ENCODE measurements at regions not wholly inside any gene's neighbourhood (a gene's known extent, or its start where the extent isn't known, plus 50 kb on each side); places are given as distances from the start of the nearest gene placed in this dataset.
A peak's percentile ranks its signal among the peaks of the same experiment; 100 is the strongest.

DNA sequence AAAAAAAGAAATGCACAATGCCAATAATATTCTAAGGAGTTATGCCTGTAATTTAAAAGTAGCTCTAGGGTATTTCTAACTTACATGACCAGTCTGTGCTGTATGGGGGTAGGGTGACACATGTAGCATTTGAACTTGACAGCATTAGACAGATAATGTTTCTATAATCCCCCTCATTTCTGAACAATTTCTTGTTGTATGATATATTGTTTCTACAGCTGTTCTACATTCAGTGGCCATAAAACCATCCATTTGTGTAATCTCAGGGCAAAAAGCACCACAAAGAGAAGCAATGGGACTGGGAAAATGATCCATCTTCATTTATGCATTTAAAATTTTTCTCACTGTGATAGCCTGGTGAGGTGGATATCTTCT is 767.8 kb downstream of the TFAP2A start:
- dilution Hi-C loops (cut with HindIII; ENCODE audit: low sequenced_read_pairs, unreplicated experiment) (no loop called here), in situ Hi-C loops (cut with MboI; ENCODE audit: low sequenced_read_pairs) (no loop called here), intact Hi-C loops (cut with micrococcal nuclease) (loop anchor here (10.0 kb wide), 2 partner anchors 138 to 768 kb away; partner anchors contain the start of gene TFAP2A)
- peak overlapping the region; percentile 81; the same call in 1 of the 2 replicates for H4K5ac ChIP-seq (ENCODE audit: low read depth, low read length)
- peak overlapping the region; percentile 82; the same call in 1 of the 2 replicates for H3K4ac ChIP-seq (ENCODE audit: low read depth, low read length)
- 0 out of 3 replicates have a peak overlapping the region, but pooled peaks have one; percentile 2 for H2BK15ac ChIP-seq (ENCODE audit: low read depth, low read length)
- H3K79me1 ChIP-seq (ENCODE audit: low read depth in 1 of 2, low read length in 2 of 2), result no peaks in the 10 kb centered on the region
- H3K27me3 ChIP-seq (ENCODE audit: control insufficient read depth, insufficient read depth, low read length), result no peaks in the 10 kb centered on the region
- H3K4me2 ChIP-seq (ENCODE audit: low read depth, low read length), result peak overlapping the region; percentile 72; the same call in 1 of the 2 replicates
- no peak overlapping the region for H2AK9ac ChIP-seq (replicated peaks; ENCODE audit: low read depth, low read length, poor library complexity)
- no peaks in the 10 kb centered on the region for H4K20me1 ChIP-seq (ENCODE audit: insufficient read depth, low read length)
- H3K9ac ChIP-seq (ENCODE audit: low read depth, low read length), result peak overlapping the region; percentile 23; the same call in 1 of the 2 replicates
- H3K56ac ChIP-seq (ENCODE audit: extremely low read depth, insufficient read depth, low read length), result peak overlapping the region; percentile 84
- H3K27ac ChIP-seq (ENCODE audit: insufficient read depth, low read length), result peak overlapping the region; percentile 26
- peak overlapping the region; percentile 28; the same call in 1 of the 2 replicates for H3K23ac ChIP-seq (ENCODE audit: low read depth, low read length)
- no peak overlapping the region for H2AFZ ChIP-seq (replicated peaks; ENCODE audit: low read length, poor library complexity)
- H2BK120ac ChIP-seq (ENCODE audit: low read depth, low read length), result peak overlapping the region; percentile 94
- H3K4me1 ChIP-seq (ENCODE audit: control insufficient read depth, insufficient read depth, low read length), result peaks cover 6% of the 10 kb centered on the region
- H4K91ac ChIP-seq (ENCODE audit: insufficient read depth, low read depth, low read length), result peak overlapping the region; percentile 78
- DNase-seq (peak; percentile 8), ATAC-seq (ENCODE audit: low read depth) (peak; percentile 25; the same call in 1 of the 2 replicates)
- no peak overlapping the region for H3K4me3 ChIP-seq (ENCODE audit: insufficient read depth, low read depth, low read length)
- BruUV-seq (replicated peaks), result no TSS peak
- POLR2A ChIA-PET (ENCODE audit: unreplicated experiment), result no interaction called here
- peak overlapping the region; percentile 88 for H3K18ac ChIP-seq (ENCODE audit: low read depth, low read length)
- no peaks in the 10 kb centered on the region for H3K36me3 ChIP-seq (ENCODE audit: control insufficient read depth, insufficient read depth, low read length)
- peak overlapping the region; percentile 83 for H2BK5ac ChIP-seq (ENCODE audit: low read depth, low read length, poor library complexity, severe bottlenecking)
- no peaks in the 10 kb centered on the region for H3K9me3 ChIP-seq (ENCODE audit: control insufficient read depth, insufficient read depth, low read length)
- TF ChIP-seq MXI1 (IDR thresholded peaks at IDR 0.05; ENCODE audit: borderline replicate concordance, low read depth, low read length), result no peak
- TF ChIP-seq RCOR1 (IDR thresholded peaks at IDR 0.05; ENCODE audit: insufficient replicate concordance, low read length), result no peak
- no peak for TF ChIP-seq CEBPB (IDR thresholded peaks at IDR 0.05; ENCODE audit: low read depth, low read length)
- no peak for TF ChIP-seq POLR2A (IDR thresholded peaks at IDR 0.05; ENCODE audit: low read depth, low read length)
- TF ChIP-seq, protein P1, sequence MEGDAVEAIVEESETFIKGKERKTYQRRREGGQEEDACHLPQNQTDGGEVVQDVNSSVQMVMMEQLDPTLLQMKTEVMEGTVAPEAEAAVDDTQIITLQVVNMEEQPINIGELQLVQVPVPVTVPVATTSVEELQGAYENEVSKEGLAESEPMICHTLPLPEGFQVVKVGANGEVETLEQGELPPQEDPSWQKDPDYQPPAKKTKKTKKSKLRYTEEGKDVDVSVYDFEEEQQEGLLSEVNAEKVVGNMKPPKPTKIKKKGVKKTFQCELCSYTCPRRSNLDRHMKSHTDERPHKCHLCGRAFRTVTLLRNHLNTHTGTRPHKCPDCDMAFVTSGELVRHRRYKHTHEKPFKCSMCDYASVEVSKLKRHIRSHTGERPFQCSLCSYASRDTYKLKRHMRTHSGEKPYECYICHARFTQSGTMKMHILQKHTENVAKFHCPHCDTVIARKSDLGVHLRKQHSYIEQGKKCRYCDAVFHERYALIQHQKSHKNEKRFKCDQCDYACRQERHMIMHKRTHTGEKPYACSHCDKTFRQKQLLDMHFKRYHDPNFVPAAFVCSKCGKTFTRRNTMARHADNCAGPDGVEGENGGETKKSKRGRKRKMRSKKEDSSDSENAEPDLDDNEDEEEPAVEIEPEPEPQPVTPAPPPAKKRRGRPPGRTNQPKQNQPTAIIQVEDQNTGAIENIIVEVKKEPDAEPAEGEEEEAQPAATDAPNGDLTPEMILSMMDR (conservative IDR thresholded peaks at IDR 0.05; ENCODE audit: low read depth, low read length), result no peak
- TF ChIP-seq RFX5 (IDR thresholded peaks at IDR 0.05; ENCODE audit: low read depth, low read length), result no peak
- no peak for TF ChIP-seq ELK1 (IDR thresholded peaks at IDR 0.05; ENCODE audit: borderline replicate concordance, low read depth, low read length)
- peak overlapping the region; percentile 78; the same call in 1 of the 2 replicates for H3K14ac ChIP-seq (replicated peaks; ENCODE audit: low read depth, low read length)
- H2BK20ac ChIP-seq (ENCODE audit: low read depth, low read length), result peak overlapping the region; percentile 75
- H4K8ac ChIP-seq (ENCODE audit: low read depth in 2 of 2, low read length in 2 of 2), result peak overlapping the region; percentile 1 to 44
- H3K9me1 ChIP-seq (ENCODE audit: insufficient read depth, low read length), result no peaks in the 10 kb centered on the region
- CTCF ChIA-PET, result interaction anchor here (0.7 to 1.8 kb wide), 3 partner anchors 27 to 51 kb away, joined by 3 to 5 read pairs (median 4); no protein-coding TSS in a partner anchor
- H2AK5ac ChIP-seq (ENCODE audit: low read depth, low read length), result no peak overlapping the region
